Tibial nerve (tissue), 4 donors: ENCODE measurements at regions not wholly inside any gene's neighbourhood (a gene's known extent, or its start where the extent isn't known, plus 50 kb on each side); places are given as distances from the start of the nearest gene placed in this dataset.

ENCODE experiments used
- EP300 ChIP-seq, 2 donors: sonication (generic); formaldehyde crosslinking; IDR thresholded peaks; one replicate each; pipeline ENCODE4 v1.6.1; 2017; ENCODE audit warnings: antibody characterized with exemption in 2 of 2, mild to moderate bottlenecking in 1 of 2
- TF ChIP-seq, protein P1 (sequence below), 5 experiments: fragments of 200-600 bp in 3 of 5; fragments of 450-650 bp in 2 of 5; sonication (generic) in 3 of 5; IDR thresholded peaks; one replicate each; pipeline ENCODE4 v1.5.1; 2016 to 2019; ENCODE audit warnings: antibody characterized with exemption in 5 of 5, mild to moderate bottlenecking in 3 of 5, moderate library complexity in 2 of 5

DNA sequence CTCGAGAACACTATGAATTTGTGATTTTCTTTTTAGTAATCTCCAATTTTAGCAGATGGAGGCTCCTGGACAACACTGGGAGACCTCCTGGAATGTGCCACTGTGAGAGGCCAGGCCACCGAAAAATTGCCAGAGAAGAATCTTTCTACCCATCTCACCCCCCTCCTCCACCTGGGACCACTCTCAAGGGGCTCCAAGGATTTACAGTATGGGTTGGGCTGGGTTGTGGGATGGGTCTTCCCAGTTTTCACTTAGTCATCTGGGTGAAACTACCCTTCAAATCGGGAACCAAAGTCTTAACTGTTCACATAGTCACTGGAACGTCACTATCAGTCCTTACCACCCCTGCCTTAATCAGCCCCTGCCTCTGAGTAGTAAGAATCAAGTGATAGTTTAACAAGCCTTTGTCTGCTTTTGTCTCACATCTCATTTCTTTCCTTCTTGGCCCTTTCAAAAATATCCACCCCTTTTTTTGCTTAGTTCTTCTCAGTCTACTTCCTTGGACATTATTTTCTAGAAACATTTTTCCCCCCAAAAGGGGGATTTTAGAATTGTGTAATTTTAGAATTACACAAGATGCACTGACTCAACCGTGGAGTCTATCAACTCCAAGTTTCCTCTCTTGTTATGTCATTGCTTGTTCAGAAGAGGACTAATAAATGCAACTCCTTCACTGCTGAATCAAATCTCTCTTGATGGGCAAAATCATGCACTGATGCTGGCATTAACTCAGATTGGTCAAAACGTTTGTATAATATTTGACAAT, 148.2 kb upstream of the MOCS1 start:
- TF ChIP-seq, protein P1, sequence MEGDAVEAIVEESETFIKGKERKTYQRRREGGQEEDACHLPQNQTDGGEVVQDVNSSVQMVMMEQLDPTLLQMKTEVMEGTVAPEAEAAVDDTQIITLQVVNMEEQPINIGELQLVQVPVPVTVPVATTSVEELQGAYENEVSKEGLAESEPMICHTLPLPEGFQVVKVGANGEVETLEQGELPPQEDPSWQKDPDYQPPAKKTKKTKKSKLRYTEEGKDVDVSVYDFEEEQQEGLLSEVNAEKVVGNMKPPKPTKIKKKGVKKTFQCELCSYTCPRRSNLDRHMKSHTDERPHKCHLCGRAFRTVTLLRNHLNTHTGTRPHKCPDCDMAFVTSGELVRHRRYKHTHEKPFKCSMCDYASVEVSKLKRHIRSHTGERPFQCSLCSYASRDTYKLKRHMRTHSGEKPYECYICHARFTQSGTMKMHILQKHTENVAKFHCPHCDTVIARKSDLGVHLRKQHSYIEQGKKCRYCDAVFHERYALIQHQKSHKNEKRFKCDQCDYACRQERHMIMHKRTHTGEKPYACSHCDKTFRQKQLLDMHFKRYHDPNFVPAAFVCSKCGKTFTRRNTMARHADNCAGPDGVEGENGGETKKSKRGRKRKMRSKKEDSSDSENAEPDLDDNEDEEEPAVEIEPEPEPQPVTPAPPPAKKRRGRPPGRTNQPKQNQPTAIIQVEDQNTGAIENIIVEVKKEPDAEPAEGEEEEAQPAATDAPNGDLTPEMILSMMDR (IDR thresholded peaks at IDR 0.05), result no peak
- TF ChIP-seq EP300 (IDR thresholded peaks at IDR 0.05), result no peak
